ENCODE measurements at regions not wholly inside any gene's neighbourhood (a gene's known extent, or its start where the extent isn't known, plus 50 kb on each side); places are given as distances from the start of the nearest gene placed in this dataset.

GRCh38 chr12:97643924-97644323 lies 181.3 kb downstream of the RMST start:
- TF ChIP-seq POLR2A (IDR thresholded peaks at IDR 0.05; ENCODE audit: low read length), result no peak
- no peak for TF ChIP-seq GATA1 (IDR thresholded peaks at IDR 0.05; ENCODE audit: low read depth, low read length)
